H4 (cell line): ENCODE measurements at regions not wholly inside any gene's neighbourhood (a gene's known extent, or its start where the extent isn't known, plus 50 kb on each side); places are given as distances from the start of the nearest gene placed in this dataset.

Source experiments
- DNase-seq: peaks from one replicate; pipeline ENCODE4 v3.0.0-alpha.2; 2015; ENCODE audit warnings: low spot score

GRCh38 chr10:118467200-118467599, 125.1 kb upstream of the FAM204A start:
- no peak for DNase-seq

GRCh38 chr10:118465300-118465874, 123.3 kb upstream of the FAM204A start:
- no peak for DNase-seq

- no peak for DNase-seq
These were observed 121.6 kb upstream of the FAM204A start for GRCh38 chr10:118463740-118464139.

- DNase-seq = no peak
These were observed 120.3 kb upstream of the FAM204A start for GRCh38 chr10:118462401-118462800.

- peak; percentile 59 for DNase-seq
These were observed 117.6 kb upstream of the FAM204A start for GRCh38 chr10:118459642-118460193.

GRCh38 chr10:118458957-118459641, 117.0 kb upstream of the FAM204A start:
- no peak for DNase-seq

GRCh38 chr10:118457824-118458428, 115.8 kb upstream of the FAM204A start:
- no peak for DNase-seq

- no peak for DNase-seq
These were observed 113.1 kb upstream of the FAM204A start for GRCh38 chr10:118455181-118455695.

- DNase-seq = no peak
These were observed 112.1 kb upstream of the FAM204A start for GRCh38 chr10:118454211-118454610.

- DNase-seq = no peak
These were observed 110.0 kb upstream of the FAM204A start for GRCh38 chr10:118452098-118452497.

GRCh38 chr10:118449521-118449920, 107.4 kb upstream of the FAM204A start:
- no peak for DNase-seq

- DNase-seq = no peak
These were observed 106.6 kb upstream of the FAM204A start for GRCh38 chr10:118448744-118449143.

- DNase-seq = peak; percentile 69
These were observed 105.5 kb upstream of the FAM204A start for GRCh38 chr10:118447478-118448270.

GRCh38 chr10:118445535-118445934, 103.4 kb upstream of the FAM204A start:
- DNase-seq = no peak

- DNase-seq = no peak
These were observed 101.9 kb upstream of the FAM204A start for GRCh38 chr10:118444069-118444468.

GRCh38 chr10:118442032-118442431, 99.9 kb upstream of the FAM204A start:
- no peak for DNase-seq

GRCh38 chr10:118439824-118440223, 97.7 kb upstream of the FAM204A start:
- no peak for DNase-seq

- DNase-seq = no peak
These were observed 94.6 kb upstream of the FAM204A start for GRCh38 chr10:118436742-118437141.

- DNase-seq = no peak
These were observed 88.1 kb upstream of the FAM204A start for GRCh38 chr10:118430190-118430589.

- peak; percentile 90 for DNase-seq
These were observed 81.8 kb upstream of the FAM204A start for GRCh38 chr10:118423800-118424442.

- no peak for DNase-seq
These were observed 80.1 kb upstream of the FAM204A start for GRCh38 chr10:118422241-118422640.
